SK-N-SH treated with all-trans-retinoic acid at 6 μM for 48 hours (cell line): ENCODE measurements at regions not wholly inside any gene's neighbourhood (a gene's known extent, or its start where the extent isn't known, plus 50 kb on each side); places are given as distances from the start of the nearest gene placed in this dataset.

Experiments
- ATAC-seq: fragments of 200-7000 bp; cut with Tn5 transposase; 3 replicates; pipeline ENCODE4 v1.9.1; 2020; ENCODE audit warnings: mild to moderate bottlenecking, moderate library complexity
- ARNTL ChIP-seq: fragments of 450-650 bp; formaldehyde crosslinking; IDR thresholded peaks from 2 replicates; pipeline ENCODE4 v1.5.0; 2020; ENCODE audit warnings: low read depth, mild to moderate bottlenecking, moderate library complexity, borderline replicate concordance
- CREB5 ChIP-seq: fragments of 250-450 bp; sonication (Bioruptor Pico); IDR thresholded peaks from 2 replicates; pipeline ENCODE4 v1.5.1; 2020; ENCODE audit warnings: low read depth, mild to moderate bottlenecking, moderate library complexity
- CSDC2 ChIP-seq: fragments of 250-450 bp; sonication (Bioruptor Pico); IDR thresholded peaks from 2 replicates; pipeline ENCODE4 v1.5.0; 2020; ENCODE audit warnings: mild to moderate bottlenecking, moderate library complexity
- CSRNP3 ChIP-seq: fragments of 250-450 bp; sonication (Bioruptor Pico); IDR thresholded peaks from 2 replicates; pipeline ENCODE4 v1.5.1; 2021; ENCODE audit warnings: mild to moderate bottlenecking, moderate library complexity
- ESRRG ChIP-seq: fragments of 250-450 bp; sonication (Bioruptor Pico); IDR thresholded peaks from 2 replicates; pipeline ENCODE4 v1.6.1; 2021; ENCODE audit warnings: mild to moderate bottlenecking
- GLIS3 ChIP-seq: fragments of 250-450 bp; sonication (Bioruptor Pico); IDR thresholded peaks from 2 replicates; pipeline ENCODE4 v1.5.0; 2020; ENCODE audit warnings: mild to moderate bottlenecking, moderate library complexity
- ISL1 ChIP-seq: fragments of 250-450 bp; sonication (Bioruptor Pico); IDR thresholded peaks from 2 replicates; pipeline ENCODE4 v2.1.2; 2022; ENCODE audit warnings: mild to moderate bottlenecking, moderate library complexity
- OSR1 ChIP-seq: fragments of 250-450 bp; sonication (Bioruptor Pico); IDR thresholded peaks from 2 replicates; pipeline ENCODE4 v1.8.0; 2022; ENCODE audit warnings: moderate library complexity, mild to moderate bottlenecking, inconsistent platforms
- PATZ1 ChIP-seq: fragments of 250-450 bp; sonication (Bioruptor Pico); IDR thresholded peaks from 2 replicates; pipeline ENCODE4 v1.8.0; 2020; ENCODE audit warnings: mild to moderate bottlenecking, moderate library complexity, borderline replicate concordance
- POU6F1 ChIP-seq: fragments of 250-450 bp; sonication (Bioruptor Pico); IDR thresholded peaks from 2 replicates; pipeline ENCODE4 v1.8.0; 2021; ENCODE audit warnings: low read depth, mild to moderate bottlenecking, moderate library complexity, borderline replicate concordance
- PPARA ChIP-seq: fragments of 250-450 bp; sonication (Bioruptor Pico); IDR thresholded peaks from 2 replicates; pipeline ENCODE4 v1.5.0; 2020; ENCODE audit warnings: mild to moderate bottlenecking, borderline replicate concordance
- RARB ChIP-seq: fragments of 250-450 bp; sonication (Bioruptor Pico); IDR thresholded peaks from 2 replicates; pipeline ENCODE4 v1.8.0; 2021; ENCODE audit warnings: mild to moderate bottlenecking, moderate library complexity
- SNAI2 ChIP-seq: fragments of 250-450 bp; sonication (Bioruptor Pico); IDR thresholded peaks from 2 replicates; pipeline ENCODE4 v1.5.0; 2020; ENCODE audit warnings: mild to moderate bottlenecking, moderate library complexity
- TCF4 ChIP-seq: fragments of 250-450 bp; sonication (Bioruptor Pico); IDR thresholded peaks from 2 replicates; pipeline ENCODE4 v1.8.0; 2021; ENCODE audit warnings: mild to moderate bottlenecking, moderate library complexity, borderline replicate concordance
- TOX ChIP-seq: fragments of 250-450 bp; sonication (Bioruptor Pico); IDR thresholded peaks from 2 replicates; pipeline ENCODE4 v1.8.0; 2021; ENCODE audit warnings: mild to moderate bottlenecking, moderate library complexity, borderline replicate concordance
- ZFP3 ChIP-seq: fragments of 250-450 bp; sonication (Bioruptor Pico); IDR thresholded peaks from 2 replicates; pipeline ENCODE4 v1.5.0; 2020; ENCODE audit warnings: mild to moderate bottlenecking, moderate library complexity
- ZNF70 ChIP-seq: fragments of 450-650 bp; formaldehyde crosslinking; IDR thresholded peaks from 2 replicates; pipeline ENCODE4 v1.5.0; 2020; ENCODE audit warnings: mild to moderate bottlenecking, moderate library complexity
- ZNF8 ChIP-seq: fragments of 450-650 bp; formaldehyde crosslinking; IDR thresholded peaks from 2 replicates; pipeline ENCODE4 v1.5.0; 2020; ENCODE audit warnings: mild to moderate bottlenecking, moderate library complexity
- TF ChIP-seq, protein P1 (sequence below): fragments of 250-450 bp; sonication (Bioruptor Pico); IDR thresholded peaks from 2 replicates; pipeline ENCODE4 v1.5.0; 2020; ENCODE audit warnings: mild to moderate bottlenecking, moderate library complexity

DNA sequence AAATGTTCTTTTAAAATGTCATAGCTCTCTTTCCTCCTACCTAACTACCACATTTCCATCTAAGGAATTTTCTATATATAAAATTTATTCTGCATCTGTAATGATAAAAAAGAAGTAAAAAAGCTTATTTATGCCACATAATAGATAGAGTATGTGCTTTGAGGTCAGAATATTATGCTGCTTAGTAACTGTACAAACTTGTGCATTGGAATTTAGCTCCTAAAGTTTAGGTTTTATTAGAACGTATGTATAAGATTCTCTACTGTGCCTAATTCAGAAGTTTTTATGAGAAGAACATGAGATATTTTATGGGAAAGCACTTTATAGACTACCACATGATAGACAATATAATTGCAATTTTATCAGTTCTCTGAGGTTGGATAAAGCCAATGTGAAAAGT lies 384.6 kb downstream of the SLC16A7 start (continued):
- TF ChIP-seq, protein P1, sequence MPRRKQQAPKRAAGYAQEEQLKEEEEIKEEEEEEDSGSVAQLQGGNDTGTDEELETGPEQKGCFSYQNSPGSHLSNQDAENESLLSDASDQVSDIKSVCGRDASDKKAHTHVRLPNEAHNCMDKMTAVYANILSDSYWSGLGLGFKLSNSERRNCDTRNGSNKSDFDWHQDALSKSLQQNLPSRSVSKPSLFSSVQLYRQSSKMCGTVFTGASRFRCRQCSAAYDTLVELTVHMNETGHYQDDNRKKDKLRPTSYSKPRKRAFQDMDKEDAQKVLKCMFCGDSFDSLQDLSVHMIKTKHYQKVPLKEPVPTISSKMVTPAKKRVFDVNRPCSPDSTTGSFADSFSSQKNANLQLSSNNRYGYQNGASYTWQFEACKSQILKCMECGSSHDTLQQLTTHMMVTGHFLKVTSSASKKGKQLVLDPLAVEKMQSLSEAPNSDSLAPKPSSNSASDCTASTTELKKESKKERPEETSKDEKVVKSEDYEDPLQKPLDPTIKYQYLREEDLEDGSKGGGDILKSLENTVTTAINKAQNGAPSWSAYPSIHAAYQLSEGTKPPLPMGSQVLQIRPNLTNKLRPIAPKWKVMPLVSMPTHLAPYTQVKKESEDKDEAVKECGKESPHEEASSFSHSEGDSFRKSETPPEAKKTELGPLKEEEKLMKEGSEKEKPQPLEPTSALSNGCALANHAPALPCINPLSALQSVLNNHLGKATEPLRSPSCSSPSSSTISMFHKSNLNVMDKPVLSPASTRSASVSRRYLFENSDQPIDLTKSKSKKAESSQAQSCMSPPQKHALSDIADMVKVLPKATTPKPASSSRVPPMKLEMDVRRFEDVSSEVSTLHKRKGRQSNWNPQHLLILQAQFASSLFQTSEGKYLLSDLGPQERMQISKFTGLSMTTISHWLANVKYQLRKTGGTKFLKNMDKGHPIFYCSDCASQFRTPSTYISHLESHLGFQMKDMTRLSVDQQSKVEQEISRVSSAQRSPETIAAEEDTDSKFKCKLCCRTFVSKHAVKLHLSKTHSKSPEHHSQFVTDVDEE (CRISPR knock-in tag), result no peak
- TF ChIP-seq TCF4 (no peak), TOX (no peak), ZNF8 (CRISPR knock-in tag) (no peak), ZNF70 (CRISPR knock-in tag) (no peak), ISL1 (no peak), ESRRG (no peak)

GRCh38 chr12:59999291-59999690 lies 403.5 kb downstream of the SLC16A7 start:
- TF ChIP-seq PPARA (CRISPR knock-in tag) (no peak), OSR1 (CRISPR knock-in tag) (no peak), ZFP3 (CRISPR knock-in tag) (no peak), ARNTL (CRISPR knock-in tag) (no peak), CREB5 (CRISPR knock-in tag) (no peak)
- ATAC-seq, result no peak

GRCh38 chr12:60010486-60010885 lies 414.7 kb downstream of the SLC16A7 start:
- no peak for ATAC-seq
- TF ChIP-seq CSRNP3 (CRISPR knock-in tag) (no peak), TCF4 (no peak), PATZ1 (CRISPR knock-in tag) (no peak), PPARA (CRISPR knock-in tag) (no peak), RARB (CRISPR knock-in tag) (no peak), TOX (no peak), ZNF70 (CRISPR knock-in tag) (no peak), OSR1 (CRISPR knock-in tag) (no peak)

GRCh38 chr12:60012659-60013058 lies 416.8 kb downstream of the SLC16A7 start:
- no peak for ATAC-seq
- no peak for TF ChIP-seq RARB (CRISPR knock-in tag)
- TF ChIP-seq ESRRG, result no peak
- TF ChIP-seq PPARA (CRISPR knock-in tag), result no peak
- no peak for TF ChIP-seq GLIS3
- no peak for TF ChIP-seq SNAI2 (CRISPR knock-in tag)
- TF ChIP-seq, protein P1 (CRISPR knock-in tag), result no peak
- no peak for TF ChIP-seq CSDC2
- no peak for TF ChIP-seq TCF4
- no peak for TF ChIP-seq POU6F1
- TF ChIP-seq ARNTL (CRISPR knock-in tag), result no peak
